Endothelial cell of umbilical vein (primary cell): ENCODE measurements at regions not wholly inside any gene's neighbourhood (a gene's known extent, or its start where the extent isn't known, plus 50 kb on each side); places are given as distances from the start of the nearest gene placed in this dataset.

Experiments
- BruUV-seq: library from RNA; stranded (reverse); fragments of 400-500 nt; replicated peaks from 2 replicates; lab custom pipeline; 2021; lab: Mats Ljungman, UMichigan
- CTCF ChIA-PET: fragments of 300-600, 350-600 bp; sonication (Branson Sonifier 250); formaldehyde crosslinking; loops from one replicate; lab custom pipeline; 2021; ENCODE audit warnings: antibody characterized with exemption, inconsistent platforms; lab: Charles Lee
- POLR2A ChIA-PET: fragments of 300-600, 350-600 bp; sonication (Branson Sonifier 250); formaldehyde crosslinking; loops from one replicate; lab custom pipeline; 2021; ENCODE audit warnings: antibody characterized with exemption, inconsistent platforms; lab: Charles Lee
- DNase-seq: peaks from one replicate; pipeline ENCODE4 v3.0.0-alpha.2; 2011; ENCODE audit warnings: low read depth, low spot score
- FAIRE-seq: peaks from 2 replicates; lab custom pipeline; 2011; peaks lifted over from hg19 to GRCh38; lab: Jason Lieb, UNC
- H2AFZ ChIP-seq: 2 replicates; pipeline ENCODE4 v1.6.0; 2012; ENCODE audit warnings: low read depth, low read length, control low read depth, inconsistent platforms
- H3K27ac ChIP-seq: 2 replicates; pipeline ENCODE4 v1.5.1; 2011; ENCODE audit warnings: low read depth, mild to moderate bottlenecking, control low read depth, low read length, moderate library complexity; ENCODE audit not compliant: insufficient read depth
- H3K27me3 ChIP-seq, 2 experiments: 2 replicates each; pipeline versions ENCODE4 v1.6.0 to v1.6.1; 2011; ENCODE audit warnings: low read length in 2 of 2, mixed read lengths in 1 of 2; ENCODE audit not compliant: control insufficient read depth in 2 of 2, insufficient read depth in 2 of 2
- H3K36me3 ChIP-seq, 2 experiments: 2 replicates in 1 of 2; 3 replicates in 1 of 2; pipeline ENCODE4 v1.5.1; 2011; ENCODE audit warnings: low read length in 2 of 2, mild to moderate bottlenecking in 1 of 2, moderate library complexity in 1 of 2; ENCODE audit not compliant: control insufficient read depth in 2 of 2, insufficient read depth in 2 of 2; ENCODE audit errors: extremely low read depth in 1 of 2
- H3K4me1 ChIP-seq: 3 replicates; pipeline ENCODE4 v1.5.1; 2011; ENCODE audit warnings: mild to moderate bottlenecking, low read length; ENCODE audit not compliant: control insufficient read depth, insufficient read depth; ENCODE audit errors: extremely low read depth
- H3K4me2 ChIP-seq: 2 replicates; pipeline ENCODE4 v1.6.1; 2011; ENCODE audit warnings: low read length, control low read depth, mixed read lengths; ENCODE audit not compliant: insufficient read depth
- H3K4me3 ChIP-seq, 3 experiments: fragments of 200-600 bp in 1 of 3; sonication (generic), shearing (Covaris generic) in 1 of 3; replicated peaks in 1 of 3; 2 replicates each; pipeline ENCODE4 v1.5.1; 2011 to 2016; ENCODE audit warnings: control low read depth in 3 of 3, low read length in 3 of 3, mild to moderate bottlenecking in 2 of 3, inconsistent platforms in 1 of 3, low read depth in 1 of 3, moderate library complexity in 1 of 3; ENCODE audit not compliant: insufficient read depth in 1 of 3
- H3K79me2 ChIP-seq: 2 replicates; pipeline ENCODE4 v1.6.0; 2012; ENCODE audit warnings: low read length, inconsistent platforms; ENCODE audit not compliant: control insufficient read depth, insufficient read depth
- H3K9ac ChIP-seq: replicated peaks from 2 replicates; pipeline ENCODE3; 2011; ENCODE audit warnings: low read length, control low read depth; ENCODE audit not compliant: insufficient read depth; ENCODE audit errors: extremely low read depth
- H3K9me1 ChIP-seq: replicated peaks from 3 replicates; pipeline ENCODE4 v1.6.0; 2011; ENCODE audit warnings: mild to moderate bottlenecking, low read length; ENCODE audit not compliant: control insufficient read depth, insufficient read depth; ENCODE audit errors: extremely low read depth
- H3K9me3 ChIP-seq: replicated peaks from 2 replicates; pipeline ENCODE4 v1.5.1; 2012; ENCODE audit warnings: low read length, inconsistent platforms; ENCODE audit not compliant: control insufficient read depth, insufficient read depth
- H4K20me1 ChIP-seq: replicated peaks from 2 replicates; pipeline ENCODE3; 2011; ENCODE audit warnings: mild to moderate bottlenecking, low read length; ENCODE audit not compliant: control insufficient read depth, insufficient read depth; ENCODE audit errors: extremely low read depth
- CTCF ChIP-seq, 2 donors: IDR thresholded peaks; 1 replicate in 1 of 2; 2 replicates in 1 of 2; pipeline ENCODE4 v1.5.1; 2011; ENCODE audit warnings: low read length in 2 of 2, mild to moderate bottlenecking in 2 of 2, moderate library complexity in 2 of 2, control low read depth in 1 of 2, inconsistent platforms in 1 of 2, low read depth in 1 of 2; ENCODE audit not compliant: insufficient read depth in 1 of 2; ENCODE audit errors: extremely low read depth in 1 of 2
- EZH2 ChIP-seq: IDR thresholded peaks from 2 replicates; pipeline ENCODE4 v1.6.1; 2012; ENCODE audit warnings: borderline replicate concordance, low read depth, mild to moderate bottlenecking, moderate library complexity, low read length, inconsistent platforms; ENCODE audit not compliant: severe bottlenecking
- FOS ChIP-seq: IDR thresholded peaks from 2 replicates; pipeline ENCODE4 v1.6.1; 2011; ENCODE audit warnings: mild to moderate bottlenecking, low read length, moderate library complexity, borderline replicate concordance; ENCODE audit not compliant: insufficient read depth
- GATA2 ChIP-seq: IDR thresholded peaks from 2 replicates; pipeline ENCODE4 v1.7.0; 2011; ENCODE audit warnings: low read depth, mild to moderate bottlenecking, moderate library complexity, mixed read lengths, low read length; ENCODE audit not compliant: insufficient read length, insufficient read depth
- MAX ChIP-seq: IDR thresholded peaks from 2 replicates; pipeline ENCODE4 v1.6.1; 2011; ENCODE audit not compliant: insufficient read depth, insufficient read length
- MYC ChIP-seq: IDR thresholded peaks from one replicate; pipeline ENCODE4 v1.6.1; 2011; ENCODE audit warnings: mild to moderate bottlenecking, low read depth, low read length
- POLR2A ChIP-seq: IDR thresholded peaks from 2 replicates; pipeline ENCODE4 v1.6.1; 2012; ENCODE audit warnings: low read depth, mild to moderate bottlenecking, control low read depth, low read length
- POLR2AphosphoS5 ChIP-seq: IDR thresholded peaks from 2 replicates; pipeline ENCODE4 v1.6.1; 2012; ENCODE audit warnings: low read depth, mild to moderate bottlenecking, control low read depth, low read length, moderate library complexity; ENCODE audit not compliant: insufficient read depth
- dilution Hi-C: fragments of 300-500 bp; cut with MboI; formaldehyde crosslinking; loops from one replicate; pipeline ENCODE4 v1.15.0; 2019; ENCODE audit warnings: low sequenced_read_pairs; ENCODE audit not compliant: extremely low pct_ligation_motif_present
- intact Hi-C: fragments of 100-400 bp; cut with micrococcal nuclease; formaldehyde crosslinking; loops from one replicate; pipeline ENCODE4 v1.10.0; 2022

- intact Hi-C loops, result no loop called here
- FAIRE-seq (no peak), DNase-seq (no peak)
- dilution Hi-C loops, result no loop called here
- H4K20me1 ChIP-seq, result no peaks in the 10 kb centered on the region
- H3K9me1 ChIP-seq, result no peaks in the 10 kb centered on the region
- POLR2A ChIA-PET, result no interaction called here
- no peaks in the 10 kb centered on the region for H3K27me3 ChIP-seq
- no peak overlapping the region for H3K27ac ChIP-seq
- H3K36me3 ChIP-seq, result no peaks in the 10 kb centered on the region
- no peaks in the 10 kb centered on the region for H3K4me1 ChIP-seq
- no peak overlapping the region for H3K9ac ChIP-seq
- no peak overlapping the region for H3K4me2 ChIP-seq
- H3K79me2 ChIP-seq, result no peaks in the 10 kb centered on the region
- H3K4me3 ChIP-seq, result no peak overlapping the region
- BruUV-seq, result no TSS peak
- CTCF ChIA-PET, result no interaction called here
- H2AFZ ChIP-seq, result no peak overlapping the region
- TF ChIP-seq POLR2A (no peak), MAX (no peak), CTCF (IDR thresholded peaks at IDR 0.05; ENCODE audit: extremely low read depth in 1 of 2, insufficient read depth in 1 of 2, low read depth in 1 of 2, low read length in 2 of 2) (no peak), POLR2AphosphoS5 (no peak), MYC (no peak), GATA2 (no peak), FOS (no peak), EZH2 (no peak)
- no peaks in the 10 kb centered on the region for H3K9me3 ChIP-seq
These were observed 379.6 kb upstream of the TSHZ2 start for GRCh38 chr20:52592567-52592966.
